ENCODE measurements at regions not wholly inside any gene's neighbourhood (a gene's known extent, or its start where the extent isn't known, plus 50 kb on each side); places are given as distances from the start of the nearest gene placed in this dataset.

GRCh38 chr17:73841431-73842060, 197.3 kb upstream of the SDK2 start:
- peak; percentile 79 for ATAC-seq
- BruUV-seq (replicated peaks) = no TSS peak
- intact Hi-C loops (cut with micrococcal nuclease; ENCODE audit: unreplicated experiment) = loop anchor here (1.0 kb wide), 1 partner anchor 184 kb away; no protein-coding TSS in a partner anchor
- TF ChIP-seq ATAD3A (CRISPR knock-in tag; IDR thresholded peaks at IDR 0.05) (no peak), IKZF1 (IDR thresholded peaks at IDR 0.05) (no peak), ZNF362 (CRISPR knock-in tag; IDR thresholded peaks at IDR 0.05; ENCODE audit: borderline replicate concordance) (no peak), KMT2A (CRISPR knock-in tag; IDR thresholded peaks at IDR 0.05) (no peak), RCOR2 (CRISPR knock-in tag; IDR thresholded peaks at IDR 0.05) (no peak), LRRFIP1 (CRISPR knock-in tag; conservative IDR thresholded peaks at IDR 0.05) (no peak), FLYWCH1 (CRISPR knock-in tag; IDR thresholded peaks at IDR 0.05) (no peak), POLR2AphosphoS5 (IDR thresholded peaks at IDR 0.05; ENCODE audit: low read depth, low read length) (no peak), ZNF781 (CRISPR knock-in tag; IDR thresholded peaks at IDR 0.05; ENCODE audit: borderline replicate concordance, not compliant biosample characterization) (no peak), TEAD3 (CRISPR knock-in tag; optimal IDR thresholded peaks at IDR 0.05; ENCODE audit: borderline replicate concordance) (peak; percentile 15), NFE2L2 (IDR thresholded peaks at IDR 0.05; ENCODE audit: low read length) (no peak), JUNB (CRISPR knock-in tag; IDR thresholded peaks at IDR 0.05; ENCODE audit: borderline replicate concordance) (no peak), ARHGAP35 (CRISPR knock-in tag; IDR thresholded peaks at IDR 0.05; ENCODE audit: borderline replicate concordance) (no peak), THYN1 (CRISPR knock-in tag; IDR thresholded peaks at IDR 0.05; ENCODE audit: borderline replicate concordance, low read depth) (no peak)
- TF ChIP-seq, protein P1, sequence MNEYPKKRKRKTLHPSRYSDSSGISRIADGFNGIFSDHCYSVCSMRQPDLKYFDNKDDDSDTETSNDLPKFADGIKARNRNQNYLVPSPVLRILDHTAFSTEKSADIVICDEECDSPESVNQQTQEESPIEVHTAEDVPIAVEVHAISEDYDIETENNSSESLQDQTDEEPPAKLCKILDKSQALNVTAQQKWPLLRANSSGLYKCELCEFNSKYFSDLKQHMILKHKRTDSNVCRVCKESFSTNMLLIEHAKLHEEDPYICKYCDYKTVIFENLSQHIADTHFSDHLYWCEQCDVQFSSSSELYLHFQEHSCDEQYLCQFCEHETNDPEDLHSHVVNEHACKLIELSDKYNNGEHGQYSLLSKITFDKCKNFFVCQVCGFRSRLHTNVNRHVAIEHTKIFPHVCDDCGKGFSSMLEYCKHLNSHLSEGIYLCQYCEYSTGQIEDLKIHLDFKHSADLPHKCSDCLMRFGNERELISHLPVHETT (CRISPR knock-in tag; conservative IDR thresholded peaks at IDR 0.05) = no peak
- TF ChIP-seq, protein P2, sequence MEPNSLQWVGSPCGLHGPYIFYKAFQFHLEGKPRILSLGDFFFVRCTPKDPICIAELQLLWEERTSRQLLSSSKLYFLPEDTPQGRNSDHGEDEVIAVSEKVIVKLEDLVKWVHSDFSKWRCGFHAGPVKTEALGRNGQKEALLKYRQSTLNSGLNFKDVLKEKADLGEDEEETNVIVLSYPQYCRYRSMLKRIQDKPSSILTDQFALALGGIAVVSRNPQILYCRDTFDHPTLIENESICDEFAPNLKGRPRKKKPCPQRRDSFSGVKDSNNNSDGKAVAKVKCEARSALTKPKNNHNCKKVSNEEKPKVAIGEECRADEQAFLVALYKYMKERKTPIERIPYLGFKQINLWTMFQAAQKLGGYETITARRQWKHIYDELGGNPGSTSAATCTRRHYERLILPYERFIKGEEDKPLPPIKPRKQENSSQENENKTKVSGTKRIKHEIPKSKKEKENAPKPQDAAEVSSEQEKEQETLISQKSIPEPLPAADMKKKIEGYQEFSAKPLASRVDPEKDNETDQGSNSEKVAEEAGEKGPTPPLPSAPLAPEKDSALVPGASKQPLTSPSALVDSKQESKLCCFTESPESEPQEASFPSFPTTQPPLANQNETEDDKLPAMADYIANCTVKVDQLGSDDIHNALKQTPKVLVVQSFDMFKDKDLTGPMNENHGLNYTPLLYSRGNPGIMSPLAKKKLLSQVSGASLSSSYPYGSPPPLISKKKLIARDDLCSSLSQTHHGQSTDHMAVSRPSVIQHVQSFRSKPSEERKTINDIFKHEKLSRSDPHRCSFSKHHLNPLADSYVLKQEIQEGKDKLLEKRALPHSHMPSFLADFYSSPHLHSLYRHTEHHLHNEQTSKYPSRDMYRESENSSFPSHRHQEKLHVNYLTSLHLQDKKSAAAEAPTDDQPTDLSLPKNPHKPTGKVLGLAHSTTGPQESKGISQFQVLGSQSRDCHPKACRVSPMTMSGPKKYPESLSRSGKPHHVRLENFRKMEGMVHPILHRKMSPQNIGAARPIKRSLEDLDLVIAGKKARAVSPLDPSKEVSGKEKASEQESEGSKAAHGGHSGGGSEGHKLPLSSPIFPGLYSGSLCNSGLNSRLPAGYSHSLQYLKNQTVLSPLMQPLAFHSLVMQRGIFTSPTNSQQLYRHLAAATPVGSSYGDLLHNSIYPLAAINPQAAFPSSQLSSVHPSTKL (CRISPR knock-in tag; IDR thresholded peaks at IDR 0.05) = no peak

More at GRCh38 chr17:73841431-73842060, 197.3 kb upstream of the SDK2 start:
- H3K4me3 ChIP-seq (replicated peaks in 1 of 3; ENCODE audit: insufficient read depth in 1 of 3, low read depth in 2 of 3, low read length in 3 of 3) = no peak overlapping the region
- H2AFZ ChIP-seq (ENCODE audit: low read length) = no peak overlapping the region
- peaks cover 4 to 38% of the 10 kb centered on the region in 2 experiments; a peak in 4 of 5 replicates for H3K27me3 ChIP-seq (ENCODE audit: control insufficient read depth in 1 of 2, insufficient read depth in 2 of 2, low read length in 2 of 2)
- H3K9ac ChIP-seq (ENCODE audit: insufficient read depth, low read depth, low read length) = no peak overlapping the region
- in situ Hi-C loops (cut with HindIII; ENCODE audit: extremely low pct_ligation_motif_present, low pct_unique_long_range_greater_than_20kb) = loop anchor here (5.0 kb wide), 1 partner anchor 184 kb away; no protein-coding TSS in a partner anchor
- no peaks in the 10 kb centered on the region for H3K9me3 ChIP-seq (ENCODE audit: low read length)
- no peaks in the 10 kb centered on the region for H4K20me1 ChIP-seq (ENCODE audit: insufficient read depth, low read length)
- WGBS (ENCODE audit: low lambda C conversion rate) = 64% methylated on average over 2 of the region's 3 CpGs
- H3K36me3 ChIP-seq (replicated peaks in 1 of 2; ENCODE audit: control insufficient read depth in 1 of 2, insufficient read depth in 2 of 2, low read length in 2 of 2) = no peaks in the 10 kb centered on the region
- H3K27ac ChIP-seq (ENCODE audit: extremely low read length, insufficient read depth, low read length) = no peak overlapping the region
- H3K4me2 ChIP-seq (ENCODE audit: low read depth, low read length) = no peak overlapping the region
- peak; percentile 31 for DNase-seq (ENCODE audit: low spot score)
- no peaks in the 10 kb centered on the region for H3K79me2 ChIP-seq (ENCODE audit: insufficient read depth, low read length)
- H3K4me1 ChIP-seq (ENCODE audit: insufficient read depth, low read length) = no peaks in the 10 kb centered on the region
- POLR2A ChIA-PET = no interaction called here
- CTCF ChIA-PET (ENCODE audit: low intra/inter-chr PET ratio, low total read pairs) = interaction anchor here (2.0 kb wide), 1 partner anchor 184 kb away, joined by 8 read pairs; no protein-coding TSS in a partner anchor
- FAIRE-seq = no peak

Data from HepG2 (cell line).